ENCODE measurements at regions not wholly inside any gene's neighbourhood (a gene's known extent, or its start where the extent isn't known, plus 50 kb on each side); places are given as distances from the start of the nearest gene placed in this dataset.

GRCh38 chr10:111856631-111857030 is 326.9 kb downstream of the GPAM start:
- FAIRE-seq, result no peak
- Histone ChIP-seq H2AFZ (ENCODE audit: low read depth, low read length) (no peak overlapping the region), H3K36me3 (ENCODE audit: control insufficient read depth in 2 of 2, extremely low read depth in 1 of 2, insufficient read depth in 2 of 2, low read length in 2 of 2) (no peaks in the 10 kb centered on the region), H3K27me3 (ENCODE audit: control insufficient read depth in 2 of 2, insufficient read depth in 2 of 2, low read length in 2 of 2) (no peaks in the 10 kb centered on the region), H3K27ac (ENCODE audit: insufficient read depth, low read depth, low read length) (no peak overlapping the region), H3K9me3 (replicated peaks; ENCODE audit: control insufficient read depth, insufficient read depth, low read length) (peaks cover 2% of the 10 kb centered on the region), H3K9ac (replicated peaks; ENCODE audit: extremely low read depth, insufficient read depth, low read length) (no peak overlapping the region), H3K79me2 (ENCODE audit: control insufficient read depth, insufficient read depth, low read length) (no peaks in the 10 kb centered on the region), H3K4me2 (ENCODE audit: insufficient read depth, low read length) (no peak overlapping the region), H3K4me3 (replicated peaks in 1 of 3; ENCODE audit: insufficient read depth in 1 of 3, low read depth in 1 of 3, low read length in 3 of 3) (no peak overlapping the region), H4K20me1 (replicated peaks; ENCODE audit: control insufficient read depth, extremely low read depth, insufficient read depth, low read length) (no peaks in the 10 kb centered on the region), H3K4me1 (ENCODE audit: control insufficient read depth, extremely low read depth, insufficient read depth, low read length) (no peaks in the 10 kb centered on the region), H3K9me1 (replicated peaks; ENCODE audit: control insufficient read depth, extremely low read depth, insufficient read depth, low read length) (no peaks in the 10 kb centered on the region)
- POLR2A ChIA-PET, result no interaction called here
- no peak for DNase-seq (ENCODE audit: low read depth, low spot score)
- dilution Hi-C loops (cut with MboI; ENCODE audit: extremely low pct_ligation_motif_present, low sequenced_read_pairs) (no loop called here), intact Hi-C loops (cut with micrococcal nuclease) (no loop called here)
- CTCF ChIA-PET, result no interaction called here
- TF ChIP-seq CTCF (IDR thresholded peaks at IDR 0.05; ENCODE audit: extremely low read depth in 1 of 2, insufficient read depth in 1 of 2, low read depth in 1 of 2, low read length in 2 of 2) (no peak), MYC (IDR thresholded peaks at IDR 0.05; ENCODE audit: low read depth, low read length) (no peak), MAX (IDR thresholded peaks at IDR 0.05; ENCODE audit: insufficient read depth, insufficient read length) (no peak), FOS (IDR thresholded peaks at IDR 0.05; ENCODE audit: borderline replicate concordance, insufficient read depth, low read length) (no peak), GATA2 (IDR thresholded peaks at IDR 0.05; ENCODE audit: insufficient read depth, insufficient read length, low read depth, low read length) (no peak), POLR2AphosphoS5 (IDR thresholded peaks at IDR 0.05; ENCODE audit: insufficient read depth, low read depth, low read length) (no peak), EZH2 (IDR thresholded peaks at IDR 0.05; ENCODE audit: borderline replicate concordance, low read depth, low read length, severe bottlenecking) (no peak), JUN (IDR thresholded peaks at IDR 0.05; ENCODE audit: borderline replicate concordance, insufficient read depth, insufficient read length, low read depth) (no peak), POLR2A (IDR thresholded peaks at IDR 0.05; ENCODE audit: low read depth, low read length) (no peak)
- BruUV-seq (replicated peaks), result no TSS peak

Measured in endothelial cell of umbilical vein (primary cell).